ENCODE measurements at regions not wholly inside any gene's neighbourhood (a gene's known extent, or its start where the extent isn't known, plus 50 kb on each side); places are given as distances from the start of the nearest gene placed in this dataset.

DNA sequence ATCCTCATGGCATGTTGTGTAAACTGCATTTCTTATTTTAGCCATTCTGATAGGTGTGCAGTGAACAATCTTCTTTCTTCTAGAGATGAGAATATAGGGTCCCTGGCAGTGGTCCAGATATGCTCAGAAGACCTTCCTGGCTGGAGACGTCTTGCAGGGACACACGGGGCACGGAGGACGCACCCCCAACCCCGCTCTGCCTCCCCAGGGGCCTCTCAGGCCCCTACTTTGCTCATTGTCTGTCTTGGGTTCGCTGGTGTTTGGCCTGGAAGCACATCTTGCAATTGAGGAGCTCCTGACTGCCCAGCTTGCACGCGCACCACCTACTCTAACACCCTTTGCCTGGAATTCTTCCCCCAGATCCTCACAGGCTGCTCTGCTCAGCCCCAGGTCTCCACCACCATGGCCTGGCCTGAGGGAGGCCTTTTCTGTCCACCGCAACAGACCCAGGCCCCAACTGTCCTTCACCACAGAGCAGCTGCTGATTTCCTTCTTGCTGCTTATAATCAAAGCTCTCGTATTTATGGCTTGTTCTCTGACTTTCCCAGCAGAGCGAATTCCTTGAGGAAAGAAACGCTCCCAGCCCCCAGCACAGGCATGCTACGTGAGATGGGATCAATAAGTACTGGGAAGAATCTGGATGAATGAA, 295.9 kb upstream of the HDAC4 start:
- no TSS peak for BruUV-seq (replicated peaks)

More for the DNA sequence above, 295.9 kb upstream of the HDAC4 start:
- H3K4me3 ChIP-seq (replicated peaks in 1 of 3; ENCODE audit: insufficient read depth in 1 of 3, low read depth in 1 of 3, low read length in 3 of 3): no peak overlapping the region
- H3K4me2 ChIP-seq (ENCODE audit: insufficient read depth, low read length): no peak overlapping the region
- H2AFZ ChIP-seq (ENCODE audit: low read depth, low read length): no peak overlapping the region
- dilution Hi-C loops (cut with MboI; ENCODE audit: extremely low pct_ligation_motif_present, low sequenced_read_pairs) (no loop called here), intact Hi-C loops (cut with micrococcal nuclease) (no loop called here)
- H3K27me3 ChIP-seq (ENCODE audit: control insufficient read depth in 2 of 2, insufficient read depth in 2 of 2, low read length in 2 of 2): no peaks in the 10 kb centered on the region
- no peaks in the 10 kb centered on the region for H3K4me1 ChIP-seq (ENCODE audit: control insufficient read depth, extremely low read depth, insufficient read depth, low read length)
- FAIRE-seq: no peak
- no peak overlapping the region for H3K27ac ChIP-seq (ENCODE audit: insufficient read depth, low read depth, low read length)
- H3K79me2 ChIP-seq (ENCODE audit: control insufficient read depth, insufficient read depth, low read length): no peaks in the 10 kb centered on the region
- peaks cover 2% of the 10 kb centered on the region for H3K9me3 ChIP-seq (replicated peaks; ENCODE audit: control insufficient read depth, insufficient read depth, low read length)
- no peaks in the 10 kb centered on the region for H3K36me3 ChIP-seq (ENCODE audit: control insufficient read depth in 2 of 2, extremely low read depth in 1 of 2, insufficient read depth in 2 of 2, low read length in 2 of 2)
- TF ChIP-seq, protein P1, sequence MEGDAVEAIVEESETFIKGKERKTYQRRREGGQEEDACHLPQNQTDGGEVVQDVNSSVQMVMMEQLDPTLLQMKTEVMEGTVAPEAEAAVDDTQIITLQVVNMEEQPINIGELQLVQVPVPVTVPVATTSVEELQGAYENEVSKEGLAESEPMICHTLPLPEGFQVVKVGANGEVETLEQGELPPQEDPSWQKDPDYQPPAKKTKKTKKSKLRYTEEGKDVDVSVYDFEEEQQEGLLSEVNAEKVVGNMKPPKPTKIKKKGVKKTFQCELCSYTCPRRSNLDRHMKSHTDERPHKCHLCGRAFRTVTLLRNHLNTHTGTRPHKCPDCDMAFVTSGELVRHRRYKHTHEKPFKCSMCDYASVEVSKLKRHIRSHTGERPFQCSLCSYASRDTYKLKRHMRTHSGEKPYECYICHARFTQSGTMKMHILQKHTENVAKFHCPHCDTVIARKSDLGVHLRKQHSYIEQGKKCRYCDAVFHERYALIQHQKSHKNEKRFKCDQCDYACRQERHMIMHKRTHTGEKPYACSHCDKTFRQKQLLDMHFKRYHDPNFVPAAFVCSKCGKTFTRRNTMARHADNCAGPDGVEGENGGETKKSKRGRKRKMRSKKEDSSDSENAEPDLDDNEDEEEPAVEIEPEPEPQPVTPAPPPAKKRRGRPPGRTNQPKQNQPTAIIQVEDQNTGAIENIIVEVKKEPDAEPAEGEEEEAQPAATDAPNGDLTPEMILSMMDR (IDR thresholded peaks at IDR 0.05; ENCODE audit: extremely low read depth in 1 of 2, insufficient read depth in 1 of 2, low read depth in 1 of 2, low read length in 2 of 2): no peak
- TF ChIP-seq MYC (IDR thresholded peaks at IDR 0.05; ENCODE audit: low read depth, low read length) (no peak), POLR2AphosphoS5 (IDR thresholded peaks at IDR 0.05; ENCODE audit: insufficient read depth, low read depth, low read length) (no peak), POLR2A (IDR thresholded peaks at IDR 0.05; ENCODE audit: low read depth, low read length) (no peak), EZH2 (IDR thresholded peaks at IDR 0.05; ENCODE audit: borderline replicate concordance, low read depth, low read length, severe bottlenecking) (no peak), FOS (IDR thresholded peaks at IDR 0.05; ENCODE audit: borderline replicate concordance, insufficient read depth, low read length) (no peak), GATA2 (IDR thresholded peaks at IDR 0.05; ENCODE audit: insufficient read depth, insufficient read length, low read depth, low read length) (no peak), JUN (IDR thresholded peaks at IDR 0.05; ENCODE audit: borderline replicate concordance, insufficient read depth, insufficient read length, low read depth) (no peak)
- TF ChIP-seq, protein P2, sequence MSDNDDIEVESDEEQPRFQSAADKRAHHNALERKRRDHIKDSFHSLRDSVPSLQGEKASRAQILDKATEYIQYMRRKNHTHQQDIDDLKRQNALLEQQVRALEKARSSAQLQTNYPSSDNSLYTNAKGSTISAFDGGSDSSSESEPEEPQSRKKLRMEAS (IDR thresholded peaks at IDR 0.05; ENCODE audit: insufficient read depth, insufficient read length): no peak
- no peaks in the 10 kb centered on the region for H4K20me1 ChIP-seq (replicated peaks; ENCODE audit: control insufficient read depth, extremely low read depth, insufficient read depth, low read length)
- no peaks in the 10 kb centered on the region for H3K9me1 ChIP-seq (replicated peaks; ENCODE audit: control insufficient read depth, extremely low read depth, insufficient read depth, low read length)
- CTCF ChIA-PET: no interaction called here
- POLR2A ChIA-PET: no interaction called here
- DNase-seq (ENCODE audit: low read depth, low spot score): no peak
- H3K9ac ChIP-seq (replicated peaks; ENCODE audit: extremely low read depth, insufficient read depth, low read length): no peak overlapping the region
